ENCODE measurements at regions not wholly inside any gene's neighbourhood (a gene's known extent, or its start where the extent isn't known, plus 50 kb on each side); places are given as distances from the start of the nearest gene placed in this dataset.

DNA sequence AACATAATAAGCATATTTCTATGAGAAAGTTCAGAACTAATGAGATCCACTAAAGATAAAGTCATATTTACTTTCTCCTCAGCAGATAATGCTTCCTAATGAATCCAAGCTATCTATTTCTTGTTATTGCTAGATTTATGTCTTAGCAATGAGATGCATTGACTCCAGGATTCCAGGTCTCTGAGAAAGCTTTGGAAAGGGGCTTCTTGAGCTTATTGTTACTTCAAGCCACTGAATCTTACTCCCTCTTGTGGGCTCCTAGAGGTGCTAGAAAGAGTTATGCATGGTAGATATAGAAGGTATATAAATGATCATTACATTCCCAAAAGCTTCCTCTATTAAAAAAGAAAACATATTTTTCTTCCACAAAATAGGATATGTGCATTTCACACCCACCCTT, 246.4 kb upstream of the ADAMTS5 start:
- no peak for FAIRE-seq
- H3K27me3 ChIP-seq (ENCODE audit: control insufficient read depth, insufficient read depth, low read length): no peaks in the 10 kb centered on the region
- TF ChIP-seq, protein P1, sequence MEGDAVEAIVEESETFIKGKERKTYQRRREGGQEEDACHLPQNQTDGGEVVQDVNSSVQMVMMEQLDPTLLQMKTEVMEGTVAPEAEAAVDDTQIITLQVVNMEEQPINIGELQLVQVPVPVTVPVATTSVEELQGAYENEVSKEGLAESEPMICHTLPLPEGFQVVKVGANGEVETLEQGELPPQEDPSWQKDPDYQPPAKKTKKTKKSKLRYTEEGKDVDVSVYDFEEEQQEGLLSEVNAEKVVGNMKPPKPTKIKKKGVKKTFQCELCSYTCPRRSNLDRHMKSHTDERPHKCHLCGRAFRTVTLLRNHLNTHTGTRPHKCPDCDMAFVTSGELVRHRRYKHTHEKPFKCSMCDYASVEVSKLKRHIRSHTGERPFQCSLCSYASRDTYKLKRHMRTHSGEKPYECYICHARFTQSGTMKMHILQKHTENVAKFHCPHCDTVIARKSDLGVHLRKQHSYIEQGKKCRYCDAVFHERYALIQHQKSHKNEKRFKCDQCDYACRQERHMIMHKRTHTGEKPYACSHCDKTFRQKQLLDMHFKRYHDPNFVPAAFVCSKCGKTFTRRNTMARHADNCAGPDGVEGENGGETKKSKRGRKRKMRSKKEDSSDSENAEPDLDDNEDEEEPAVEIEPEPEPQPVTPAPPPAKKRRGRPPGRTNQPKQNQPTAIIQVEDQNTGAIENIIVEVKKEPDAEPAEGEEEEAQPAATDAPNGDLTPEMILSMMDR (IDR thresholded peaks at IDR 0.05; ENCODE audit: insufficient read depth, low read length, severe bottlenecking): no peak
- no peaks in the 10 kb centered on the region for H3K36me3 ChIP-seq (ENCODE audit: control insufficient read depth, insufficient read depth, low read length)
- H3K4me3 ChIP-seq (ENCODE audit: low read depth, low read length): no peak overlapping the region
- peak; percentile 21 for DNase-seq (ENCODE audit: low read depth)

DNA sequence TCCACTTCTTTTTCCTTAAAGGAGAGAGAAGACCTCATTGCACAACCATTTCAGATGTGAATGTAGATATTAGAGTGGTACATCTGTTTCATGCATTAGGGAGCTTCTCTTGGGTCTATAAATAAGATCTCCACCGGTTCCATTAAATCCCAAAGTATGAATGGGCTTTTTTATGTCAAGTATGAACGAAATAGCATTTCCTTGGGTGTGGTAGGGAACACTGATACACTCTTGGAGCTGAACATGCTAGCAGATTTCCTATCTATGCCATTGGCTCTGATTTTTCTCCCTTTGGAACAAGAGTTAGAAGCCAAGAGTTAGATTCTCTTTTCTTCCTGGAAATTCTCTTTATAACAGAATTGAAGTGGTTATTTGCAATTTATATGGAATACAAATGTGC, 245.6 kb upstream of the ADAMTS5 start:
- DNase-seq (ENCODE audit: low read depth): no peak
- Histone ChIP-seq H3K36me3 (ENCODE audit: control insufficient read depth, insufficient read depth, low read length) (no peaks in the 10 kb centered on the region), H3K27me3 (ENCODE audit: control insufficient read depth, insufficient read depth, low read length) (no peaks in the 10 kb centered on the region), H3K4me3 (ENCODE audit: low read depth, low read length) (no peak overlapping the region)
- no peak for FAIRE-seq
- TF ChIP-seq, protein P1 (IDR thresholded peaks at IDR 0.05; ENCODE audit: insufficient read depth, low read length, severe bottlenecking): no peak

DNA sequence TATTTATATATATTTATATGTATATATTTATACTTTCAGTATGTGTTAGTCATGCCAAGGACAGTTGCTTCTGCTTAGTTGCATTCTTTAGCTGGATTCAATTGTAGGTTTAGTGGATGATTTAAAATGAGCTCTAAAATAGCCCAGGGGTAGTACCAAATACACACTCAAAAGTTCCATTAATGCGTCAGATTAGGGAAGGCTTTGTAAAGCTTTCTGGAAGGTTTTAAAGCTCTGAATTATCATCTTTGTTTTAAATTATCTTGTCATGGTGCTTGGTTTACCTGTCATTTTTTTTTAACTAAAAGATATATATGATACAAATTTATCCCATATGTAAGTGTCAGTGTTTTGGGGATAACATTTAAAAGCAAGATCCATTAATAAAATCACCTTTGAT, 242.7 kb upstream of the ADAMTS5 start:
- TF ChIP-seq, protein P1 (IDR thresholded peaks at IDR 0.05; ENCODE audit: insufficient read depth, low read length, severe bottlenecking): no peak
- FAIRE-seq: no peak
- DNase-seq (ENCODE audit: low read depth): no peak
- no peak overlapping the region for H3K4me3 ChIP-seq (ENCODE audit: low read depth, low read length)
- no peaks in the 10 kb centered on the region for H3K27me3 ChIP-seq (ENCODE audit: control insufficient read depth, insufficient read depth, low read length)
- no peaks in the 10 kb centered on the region for H3K36me3 ChIP-seq (ENCODE audit: control insufficient read depth, insufficient read depth, low read length)

GRCh38 chr21:27206368-27206982, 239.6 kb upstream of the ADAMTS5 start:
- H3K36me3 ChIP-seq (ENCODE audit: control insufficient read depth, insufficient read depth, low read length): no peaks in the 10 kb centered on the region
- no peak overlapping the region for H3K4me3 ChIP-seq (ENCODE audit: low read depth, low read length)
- FAIRE-seq (no peak), DNase-seq (ENCODE audit: low read depth) (no peak)
- H3K27me3 ChIP-seq (ENCODE audit: control insufficient read depth, insufficient read depth, low read length): no peaks in the 10 kb centered on the region
- TF ChIP-seq, protein P1 (IDR thresholded peaks at IDR 0.05; ENCODE audit: insufficient read depth, low read length, severe bottlenecking): no peak

- DNase-seq (ENCODE audit: low read depth): no peak
- TF ChIP-seq, protein P1 (IDR thresholded peaks at IDR 0.05; ENCODE audit: insufficient read depth, low read length, severe bottlenecking): no peak
- Histone ChIP-seq H3K27me3 (ENCODE audit: control insufficient read depth, insufficient read depth, low read length) (no peaks in the 10 kb centered on the region), H3K36me3 (ENCODE audit: control insufficient read depth, insufficient read depth, low read length) (no peaks in the 10 kb centered on the region), H3K4me3 (ENCODE audit: low read depth, low read length) (no peak overlapping the region)
- no peak for FAIRE-seq
Observed at GRCh38 chr21:27202301-27202700, 235.4 kb upstream of the ADAMTS5 start.

DNA sequence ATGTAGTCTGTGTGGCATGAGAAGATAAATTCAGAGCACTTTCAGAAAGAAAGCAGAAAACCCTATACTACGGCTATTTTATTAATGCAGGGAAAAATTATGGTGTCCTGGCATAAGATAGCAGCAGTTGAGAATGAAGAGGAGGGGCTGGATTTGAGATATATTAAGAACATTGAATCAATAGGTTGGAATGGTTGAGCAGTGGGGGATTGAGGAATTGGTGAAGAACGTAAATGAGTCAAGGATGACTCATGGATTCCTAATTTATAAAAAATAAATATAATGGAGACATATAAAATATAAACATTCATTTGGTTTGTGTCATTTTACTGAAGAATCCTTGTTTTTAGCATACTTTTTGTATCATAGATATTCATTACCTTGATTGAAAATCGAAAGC, 234.3 kb upstream of the ADAMTS5 start:
- TF ChIP-seq, protein P1 (IDR thresholded peaks at IDR 0.05; ENCODE audit: insufficient read depth, low read length, severe bottlenecking): no peak
- Histone ChIP-seq H3K27me3 (ENCODE audit: control insufficient read depth, insufficient read depth, low read length) (no peaks in the 10 kb centered on the region), H3K4me3 (ENCODE audit: low read depth, low read length) (no peak overlapping the region), H3K36me3 (ENCODE audit: control insufficient read depth, insufficient read depth, low read length) (no peaks in the 10 kb centered on the region)
- FAIRE-seq (no peak), DNase-seq (ENCODE audit: low read depth) (no peak)
